Lower leg skin (tissue), 4 donors: ENCODE measurements at regions not wholly inside any gene's neighbourhood (a gene's known extent, or its start where the extent isn't known, plus 50 kb on each side); places are given as distances from the start of the nearest gene placed in this dataset.

Experiments used
- DNase-seq, 2 donors: peaks; one replicate each; pipeline ENCODE4 v3.0.0-alpha.2; 2019; ENCODE audit warnings: low spot score in 2 of 2
- H3K4me3 ChIP-seq: fragments of 200-600 bp; sonication (generic); 2 replicates; pipeline ENCODE4 v1.5.1; 2017; ENCODE audit warnings: mild to moderate bottlenecking, low read depth; ENCODE audit not compliant: poor library complexity, severe bottlenecking
- CTCF ChIP-seq, 3 donors: fragments of 450-650 bp; IDR thresholded peaks; one replicate each; pipeline ENCODE4 v1.5.1; 2016; ENCODE audit warnings: antibody characterized with exemption in 3 of 3, mild to moderate bottlenecking in 3 of 3, moderate library complexity in 2 of 3
- POLR2A ChIP-seq, 2 donors: fragments of 450-650 bp; IDR thresholded peaks; one replicate each; pipeline ENCODE4 v1.6.1; 2016 to 2017; ENCODE audit warnings: antibody characterized with exemption in 2 of 2, mild to moderate bottlenecking in 1 of 2, moderate library complexity in 1 of 2
- WGBS, 2 donors: methylation state at CpG; one replicate each; pipeline ENCODE4 v1.1.5; 2018; 5-methylcytosine and 5-hydroxymethylcytosine counted together
- intact Hi-C: fragments of 100-400 bp; cut with DNase I; formaldehyde crosslinking; loops from one replicate; pipeline ENCODE4 v1.15.0; 2023; ENCODE audit warnings: low total_unique reads

DNA sequence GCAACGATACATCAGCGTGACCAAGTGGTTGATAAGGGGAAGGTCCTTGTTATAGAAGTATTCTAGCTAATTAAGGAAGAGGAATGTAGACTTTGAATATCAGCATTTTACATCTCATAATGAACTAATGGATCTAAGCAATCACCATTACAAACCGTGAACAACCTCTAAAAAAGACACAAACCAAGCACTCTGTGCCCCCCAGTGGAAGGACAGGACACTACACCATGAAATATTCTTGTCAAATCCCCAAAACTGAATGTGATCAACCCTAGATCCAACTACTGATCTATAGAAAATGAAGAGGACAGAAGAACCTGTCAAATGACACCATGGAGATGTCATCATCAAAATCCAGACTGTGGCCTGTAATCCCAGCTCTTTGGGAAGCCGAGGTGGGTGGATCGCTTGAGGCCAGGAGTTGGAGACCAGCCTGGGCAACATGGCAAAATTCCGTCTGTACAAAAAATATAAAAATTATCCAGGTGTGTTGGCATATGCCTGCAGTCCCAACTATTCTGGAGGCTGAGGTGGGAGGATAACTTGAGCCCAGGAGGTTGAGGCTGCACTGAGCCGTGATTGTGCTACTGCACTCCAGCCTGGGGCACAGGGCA lies 111.3 kb upstream of the CARD11 start:
- intact Hi-C loops: no loop called here
- H3K4me3 ChIP-seq: no peak overlapping the region
- WGBS, 2 donors: 76 to 78% methylated on average over 7 of the region's 7 CpGs
- DNase-seq: no peak
- TF ChIP-seq CTCF (IDR thresholded peaks at IDR 0.05): no peak
- TF ChIP-seq POLR2A (IDR thresholded peaks at IDR 0.05): no peak

GRCh38 chr7:3156508-3156907 lies 112.8 kb upstream of the CARD11 start:
- TF ChIP-seq POLR2A (IDR thresholded peaks at IDR 0.05) (no peak), CTCF (IDR thresholded peaks at IDR 0.05) (no peak)
- no peak overlapping the region for H3K4me3 ChIP-seq
- no peak for DNase-seq
- WGBS, 2 donors: 72 to 80% methylated on average over 9 of the region's 9 CpGs
- intact Hi-C loops: no loop called here

GRCh38 chr7:3157566-3158287 lies 114.1 kb upstream of the CARD11 start:
- no peak for TF ChIP-seq POLR2A (IDR thresholded peaks at IDR 0.05)
- no peak for TF ChIP-seq CTCF (IDR thresholded peaks at IDR 0.05)
- WGBS, 2 donors: 24 to 28% methylated on average over 20 of the region's 20 CpGs
- DNase-seq: no peak
- no peak overlapping the region for H3K4me3 ChIP-seq
- intact Hi-C loops: no loop called here

DNA sequence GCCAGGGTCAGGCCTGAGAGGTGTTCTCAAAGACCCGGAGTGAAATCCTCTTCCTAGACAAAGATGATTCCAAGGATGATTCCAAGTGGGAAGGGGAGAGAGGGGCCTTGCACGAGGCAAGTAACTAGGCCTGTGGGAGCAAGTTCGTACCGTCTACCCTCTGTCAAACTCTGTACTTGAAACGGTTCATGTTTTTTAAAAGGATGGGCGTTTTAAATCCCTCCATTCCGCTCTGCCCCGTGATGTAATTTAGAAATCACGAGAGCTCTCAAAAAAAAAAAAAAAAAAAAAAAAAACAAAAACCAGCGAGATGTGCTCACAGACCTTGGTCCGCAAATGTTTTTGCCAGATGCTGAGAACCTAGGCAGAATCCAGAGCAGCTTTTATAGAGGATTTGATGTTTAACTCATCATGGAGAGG lies 114.7 kb upstream of the CARD11 start:
- no peak for DNase-seq
- H3K4me3 ChIP-seq: no peak overlapping the region
- intact Hi-C loops: no loop called here
- TF ChIP-seq CTCF (IDR thresholded peaks at IDR 0.05) (no peak), POLR2A (IDR thresholded peaks at IDR 0.05) (no peak)
- 58 to 68% methylated on average over 11 of the region's 11 CpGs for WGBS, 2 donors

GRCh38 chr7:3159039-3159438 lies 115.4 kb upstream of the CARD11 start:
- no peak for TF ChIP-seq POLR2A (IDR thresholded peaks at IDR 0.05)
- no peak for TF ChIP-seq CTCF (IDR thresholded peaks at IDR 0.05)
- H3K4me3 ChIP-seq: no peak overlapping the region
- intact Hi-C loops: no loop called here
- WGBS, 2 donors: 76 to 84% methylated on average over 4 of the region's 4 CpGs
- DNase-seq: no peak
